HPDE6-E6E7 (cell line): ENCODE measurements at regions not wholly inside any gene's neighbourhood (a gene's known extent, or its start where the extent isn't known, plus 50 kb on each side); places are given as distances from the start of the nearest gene placed in this dataset.
"Not testable (repeated sequence)": the region's sequence is repeated elsewhere in the genome, so short reads cannot be mapped to it uniquely, and the experiment has no call there.

ENCODE experiments used
- DNase-seq: peaks from one replicate; pipeline ENCODE4 v3.0.0; 2011; ENCODE audit warnings: missing footprints; ENCODE audit errors: extremely low spot score

DNA sequence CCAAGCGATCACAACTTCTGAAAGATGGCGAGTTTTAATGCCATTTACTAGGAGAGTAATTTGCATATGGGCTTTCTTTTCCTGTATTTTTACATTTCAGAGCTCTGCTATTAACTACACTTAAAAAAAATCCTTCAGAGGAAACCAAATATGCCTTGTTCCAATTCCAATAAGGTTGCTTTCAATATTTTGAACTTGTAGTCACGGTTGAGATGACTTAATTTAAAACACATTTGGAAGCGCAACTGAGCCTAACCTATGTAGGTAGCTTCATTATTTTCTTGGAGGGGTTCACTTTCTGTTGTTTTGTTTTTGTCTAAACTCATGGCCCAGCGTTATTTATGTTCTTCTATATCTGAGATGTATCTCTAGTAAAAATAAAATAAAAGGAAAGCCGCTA is 93.4 kb downstream of the BLID start:
- DNase-seq = no peak

DNA sequence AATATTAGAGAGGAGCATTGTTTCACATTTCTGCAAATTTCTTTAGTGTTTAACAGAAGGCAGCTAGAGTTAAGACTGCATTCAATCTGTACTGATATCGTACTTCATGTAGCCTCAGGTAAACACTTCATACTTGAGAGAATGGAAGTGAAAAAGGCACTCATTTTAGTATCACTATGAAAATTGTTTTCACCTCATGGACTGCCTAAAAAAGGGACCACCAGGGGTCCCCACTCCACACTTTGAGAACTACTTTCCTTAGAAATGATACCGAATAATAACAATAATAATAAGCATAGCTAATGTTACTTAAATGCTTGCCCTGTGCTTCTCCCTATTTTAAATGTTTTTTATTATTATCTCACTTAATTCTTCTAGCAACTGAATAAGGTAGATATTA is 95.1 kb downstream of the BLID start:
- DNase-seq = no peak

- no peak for DNase-seq
Observed at GRCh38 chr11:122019908-122020694, 95.9 kb downstream of the BLID start.

DNA sequence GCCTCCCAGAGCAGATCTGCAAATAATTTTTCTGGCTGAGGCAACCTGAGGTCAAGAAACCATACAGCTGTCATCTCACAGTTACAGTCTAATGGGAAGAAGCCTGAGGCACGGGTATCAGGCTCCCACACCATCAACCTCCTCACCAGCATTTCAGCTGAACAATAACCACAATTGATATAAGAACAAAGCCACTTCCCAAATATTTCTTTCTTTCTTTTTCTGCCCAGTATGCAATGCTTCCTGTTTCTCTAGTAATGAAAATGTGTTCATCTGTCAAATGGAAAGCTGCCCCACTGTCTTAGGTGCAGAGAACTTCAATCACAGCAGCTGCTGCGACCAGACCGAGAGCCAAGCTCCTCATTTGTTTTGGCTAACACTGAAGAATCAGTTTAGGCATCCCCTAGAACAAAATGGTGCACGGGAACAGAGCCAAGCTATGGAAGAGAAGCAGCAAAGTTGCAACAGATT is 108.4 kb downstream of the BLID start:
- DNase-seq = no peak

- no peak for DNase-seq
Observed at GRCh38 chr11:122004446-122004845, 111.6 kb downstream of the BLID start.

DNA sequence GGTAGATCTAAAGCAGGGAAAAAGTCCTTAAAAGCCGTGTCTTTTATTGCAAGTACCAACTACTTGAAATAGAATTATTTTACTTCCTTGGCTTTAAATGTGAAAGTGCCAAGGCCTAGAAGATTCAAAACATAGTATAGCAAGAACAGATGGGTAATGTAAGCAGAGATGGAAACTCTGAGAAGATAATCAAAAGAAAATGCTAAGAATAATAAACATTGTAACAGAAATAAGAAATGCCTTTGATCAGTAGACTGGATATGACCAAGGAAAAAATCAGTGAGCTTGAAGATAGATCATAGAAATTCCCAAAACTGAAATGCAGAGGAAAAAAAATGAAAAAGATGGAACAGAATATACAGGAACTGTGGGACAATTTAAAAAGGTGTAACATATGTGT is 113.1 kb downstream of the BLID start:
- no peak for DNase-seq

- DNase-seq = no peak
Observed at GRCh38 chr11:122002047-122002446, 114.0 kb downstream of the BLID start.

- no peak for DNase-seq
Observed at GRCh38 chr11:121999651-122000050, 116.4 kb downstream of the BLID start.

DNA sequence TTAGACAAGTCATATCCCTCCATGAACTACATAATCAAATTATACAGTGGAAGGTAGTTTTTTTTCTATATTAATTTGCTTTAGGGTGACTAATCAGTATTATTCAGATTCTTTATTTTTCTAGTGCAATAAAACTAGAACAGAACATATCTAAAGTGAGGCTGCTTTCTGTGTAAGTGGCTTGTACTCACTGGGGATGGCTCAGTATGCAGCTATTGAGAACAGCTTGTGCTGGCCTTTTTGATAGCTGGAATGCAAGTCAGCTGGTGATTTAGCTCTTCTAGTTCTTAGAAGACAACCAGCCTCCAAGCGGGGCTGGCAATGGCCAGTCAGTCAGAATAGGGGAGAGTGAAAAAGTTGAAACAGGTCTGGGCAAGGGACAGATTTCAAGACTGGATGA is 119.4 kb downstream of the BLID start:
- no peak for DNase-seq

DNA sequence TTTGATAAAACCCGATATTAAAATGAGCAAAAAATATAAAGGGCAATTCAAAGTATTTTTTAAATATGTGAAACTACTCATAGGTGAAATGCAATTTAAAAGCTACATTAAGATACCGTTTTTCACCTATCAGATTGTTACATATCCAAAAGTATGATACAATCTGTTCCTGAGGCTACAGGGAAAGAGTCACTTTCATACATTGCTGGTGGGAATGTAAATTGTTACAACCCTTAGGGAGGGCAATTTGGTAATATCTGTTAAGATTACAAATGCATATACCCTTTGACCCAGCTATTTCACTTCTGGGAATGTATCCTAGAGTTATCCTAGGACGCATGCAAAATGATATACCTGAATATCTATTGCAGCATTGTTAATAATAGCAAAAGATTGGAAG is 132.1 kb downstream of the BLID start:
- no peak for DNase-seq

GRCh38 chr11:121977914-121978313 is 138.1 kb downstream of the BLID start:
- DNase-seq = not testable (repeated sequence)

DNA sequence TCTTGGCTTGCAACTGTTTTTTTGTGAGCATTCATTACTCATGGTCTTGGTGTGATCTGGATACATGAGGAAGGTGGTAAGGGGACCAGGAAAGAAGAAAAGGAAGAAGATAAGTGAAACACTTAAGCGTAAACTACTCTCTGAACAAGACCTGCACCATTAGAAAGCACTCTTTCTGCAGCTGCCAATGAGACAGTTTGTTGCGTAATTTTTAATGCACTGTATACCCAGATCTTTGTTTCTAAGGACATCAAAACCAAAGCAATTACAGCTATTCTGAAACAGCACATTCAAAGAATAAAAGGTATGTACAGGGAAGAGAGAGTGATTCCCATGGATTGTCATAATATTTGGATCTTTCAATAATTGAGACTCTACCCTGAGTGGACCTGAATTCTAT is 147.4 kb downstream of the BLID start:
- no peak for DNase-seq

DNA sequence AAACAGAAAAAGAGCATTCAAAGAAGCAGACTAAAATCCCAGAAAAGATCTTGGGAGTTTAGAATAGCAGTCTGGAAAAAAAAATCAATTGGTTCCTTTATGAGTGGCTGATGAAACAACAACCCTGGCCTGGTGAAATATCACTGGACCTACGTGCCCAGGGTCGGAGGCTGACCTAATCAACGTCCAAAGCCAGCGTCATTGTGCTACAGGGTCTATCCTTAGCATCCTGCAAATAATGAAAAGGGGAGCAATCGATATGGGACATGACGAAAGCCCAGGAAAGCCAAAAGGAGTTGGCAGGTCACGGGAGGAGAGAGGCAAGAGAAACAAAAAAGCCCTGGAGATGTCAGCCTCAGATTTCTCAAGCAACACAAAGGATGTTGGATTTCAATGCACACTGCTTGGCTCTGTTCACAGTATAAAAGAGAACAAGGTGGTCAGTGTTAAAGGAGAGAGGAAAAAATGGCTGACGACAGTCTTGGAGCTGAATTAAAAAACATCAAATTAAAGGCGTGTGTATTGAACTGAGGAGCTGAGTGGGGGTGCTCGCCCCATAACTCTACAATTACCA is 148.8 kb downstream of the BLID start:
- no peak for DNase-seq

GRCh38 chr11:121965330-121965729 is 150.7 kb downstream of the BLID start:
- DNase-seq = peak; percentile 42

DNA sequence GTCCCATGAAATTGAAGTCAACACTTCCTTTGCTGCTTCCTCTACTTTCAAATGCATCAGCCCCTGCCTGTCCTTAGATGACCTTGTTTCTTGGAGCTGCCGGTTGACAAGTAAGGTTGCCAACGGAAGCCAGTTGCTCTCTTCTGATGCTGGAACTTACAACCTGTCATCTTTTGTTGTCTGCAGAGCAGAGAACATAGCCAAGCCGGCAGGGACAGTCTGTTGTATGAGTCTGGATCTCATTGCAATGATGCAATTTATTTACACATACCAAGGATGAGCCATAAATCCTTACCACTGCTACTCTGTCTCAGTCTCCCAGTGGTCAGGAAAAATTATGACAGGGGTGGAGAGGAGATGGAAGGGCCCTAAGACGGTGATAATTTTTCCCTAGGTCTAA is 151.4 kb downstream of the BLID start:
- no peak for DNase-seq

DNA sequence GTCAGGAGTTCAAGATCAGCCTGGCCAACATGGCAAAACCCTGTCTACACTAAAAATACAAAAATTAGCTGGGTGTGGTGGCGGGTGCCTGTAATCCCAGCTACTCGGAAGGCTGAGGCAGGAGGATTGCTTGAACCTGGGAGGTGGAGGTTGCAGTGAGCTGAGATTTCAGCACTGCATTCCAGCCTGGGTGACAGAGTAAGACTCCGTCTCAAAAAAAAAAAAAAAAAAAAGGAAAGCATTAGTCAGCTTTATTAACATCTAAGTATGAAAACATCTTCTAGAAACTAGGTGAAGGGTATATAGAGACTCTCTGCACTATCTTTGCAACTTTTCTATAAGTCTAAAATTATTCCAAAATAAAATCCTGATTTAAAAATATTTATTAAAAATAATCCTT is 152.2 kb downstream of the BLID start:
- DNase-seq = not testable (repeated sequence)

DNA sequence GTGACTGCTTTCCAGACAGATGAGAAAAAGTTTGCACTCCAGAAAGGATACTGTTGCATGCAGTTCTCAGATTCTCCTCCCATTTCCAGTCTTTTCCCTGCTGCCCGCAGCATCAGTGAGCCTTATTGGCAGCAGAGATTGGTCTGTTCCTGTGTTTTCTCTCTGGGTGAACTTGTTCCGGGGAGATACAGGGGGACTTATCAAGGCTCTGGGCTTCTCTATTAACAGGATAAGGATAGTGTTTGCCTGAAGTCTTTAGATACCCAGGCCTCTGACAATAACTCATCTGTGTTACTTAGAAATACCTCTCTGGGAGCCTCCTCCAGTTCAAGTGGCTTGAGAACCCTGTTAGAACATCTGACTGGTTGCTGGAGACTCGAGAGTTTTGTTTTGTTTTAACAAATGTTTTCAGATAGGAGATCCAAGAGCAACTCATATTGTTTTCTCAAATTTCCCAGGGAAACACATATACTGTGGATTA is 154.7 kb downstream of the BLID start:
- no peak for DNase-seq

DNA sequence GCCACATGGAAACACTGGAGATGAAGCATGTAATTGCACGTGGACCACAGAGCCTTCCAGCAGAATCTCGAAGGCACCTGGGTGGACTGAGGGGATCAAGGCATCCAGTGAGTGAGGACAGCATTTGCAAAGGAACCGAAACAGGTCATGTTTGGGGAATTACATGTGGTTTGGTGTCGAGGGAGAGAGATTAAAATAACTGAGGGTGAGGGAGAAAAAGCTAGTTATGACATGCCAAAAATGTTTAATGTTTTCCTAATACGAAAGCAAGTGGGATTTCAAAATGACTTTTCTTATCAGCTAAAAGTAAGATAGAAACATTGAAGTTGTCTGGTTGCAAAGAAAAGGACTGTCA is 157.1 kb downstream of the BLID start:
- DNase-seq = no peak

DNA sequence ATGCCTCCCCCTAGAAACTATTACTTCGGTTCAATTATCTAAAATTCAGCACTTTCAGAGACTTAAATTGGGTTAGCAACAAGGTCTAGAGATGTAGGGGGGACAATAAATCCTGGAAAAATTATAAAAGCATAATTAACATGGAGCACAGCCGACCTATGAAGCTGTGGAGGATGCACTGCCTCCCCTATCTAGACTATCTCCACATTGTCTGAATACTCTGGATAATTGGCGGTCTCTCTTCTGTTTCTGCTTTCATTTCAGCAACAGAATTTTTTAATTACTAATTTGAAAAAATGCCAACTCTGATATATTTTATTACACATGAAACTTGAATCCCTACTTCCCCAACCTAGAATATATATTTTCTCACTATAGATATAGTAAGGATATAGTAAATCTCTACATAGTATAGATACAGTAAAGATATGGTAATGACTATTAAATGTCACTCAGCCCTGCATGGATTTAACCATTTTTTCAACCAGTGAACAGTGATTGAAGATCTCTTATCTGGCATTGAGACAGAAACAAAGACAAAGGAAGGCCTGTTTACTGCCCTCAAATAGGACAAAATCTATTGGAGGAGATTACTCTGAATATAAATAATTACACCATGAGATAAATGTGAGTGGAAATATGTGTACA is 157.6 kb downstream of the BLID start:
- DNase-seq = no peak

DNA sequence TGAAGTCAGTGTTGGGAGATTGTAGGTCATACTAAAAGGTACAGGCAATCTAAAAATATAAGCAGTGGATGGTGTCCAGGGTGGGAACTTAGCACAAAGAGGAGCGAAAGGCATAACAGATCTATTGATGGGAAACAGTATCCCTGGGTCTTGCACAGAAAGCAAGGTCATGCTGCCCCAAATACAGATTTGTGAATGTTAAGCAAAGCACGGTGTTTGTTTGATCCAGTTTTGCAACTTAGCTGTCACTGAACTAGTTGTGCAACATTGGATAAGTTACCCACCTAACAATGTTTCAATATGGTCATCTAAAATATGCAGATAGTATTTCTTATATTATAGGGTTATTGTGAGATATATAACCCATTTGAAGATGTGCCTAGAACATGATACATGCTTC is 162.9 kb downstream of the BLID start:
- DNase-seq = no peak

DNA sequence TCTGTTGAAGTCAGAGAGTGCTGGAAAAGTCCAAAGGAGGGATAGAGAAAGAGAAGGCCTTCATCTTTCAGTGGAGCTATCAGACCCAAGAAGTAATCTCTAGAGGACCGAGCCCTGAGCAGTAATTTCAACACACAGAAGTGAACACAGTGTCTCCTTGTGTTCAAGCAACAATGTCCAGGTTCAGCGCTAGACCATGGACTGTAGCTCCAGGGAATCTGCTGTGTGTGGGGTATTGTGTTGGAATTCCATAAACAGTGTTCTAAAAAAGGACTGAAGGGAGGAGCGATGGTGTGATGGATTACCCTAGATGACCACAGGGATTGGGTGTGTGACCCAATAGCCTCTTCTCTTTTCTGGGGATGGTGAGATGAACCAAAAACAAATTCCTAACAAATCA is 165.9 kb downstream of the BLID start:
- no peak for DNase-seq

GRCh38 chr11:121946514-121946913 is 169.5 kb downstream of the BLID start:
- no peak for DNase-seq
